Neural progenitor cell (in vitro differentiated cells): ENCODE measurements at regions not wholly inside any gene's neighbourhood (a gene's known extent, or its start where the extent isn't known, plus 50 kb on each side); places are given as distances from the start of the nearest gene placed in this dataset.
A peak's percentile ranks its signal among the peaks of the same experiment; 100 is the strongest.

ENCODE experiments used
- DNase-seq: peaks from one replicate; pipeline ENCODE4 v3.0.0-alpha.2; 2016; ENCODE audit warnings: low spot score
- H2AFZ ChIP-seq: fragments of 200-600 bp; sonication (generic); replicated peaks from 2 replicates; pipeline ENCODE4 v1.6.1; 2016; ENCODE audit warnings: antibody characterized with exemption
- H3F3A ChIP-seq: fragments of 200-600 bp; sonication (generic); 2 replicates; pipeline ENCODE4 v1.6.1; 2016; ENCODE audit warnings: antibody characterized with exemption, low read depth
- H3K27ac ChIP-seq: fragments of 200-600 bp; sonication (generic); 2 replicates; pipeline ENCODE4 v1.5.1; 2016; ENCODE audit warnings: mild to moderate bottlenecking
- H3K27me3 ChIP-seq: fragments of 200-600 bp; sonication (generic); 2 replicates; pipeline ENCODE4 v1.6.1; 2016; ENCODE audit warnings: mild to moderate bottlenecking, moderate library complexity
- H3K36me3 ChIP-seq: fragments of 200-600 bp; sonication (generic); 2 replicates; pipeline ENCODE4 v1.5.1; 2016
- H3K4me1 ChIP-seq: fragments of 200-600 bp; sonication (generic); 2 replicates; pipeline ENCODE4 v1.6.1; 2016; ENCODE audit warnings: mixed run types
- H3K4me2 ChIP-seq: fragments of 200-600 bp; sonication (generic); 2 replicates; pipeline ENCODE4 v1.6.1; 2016
- H3K4me3 ChIP-seq: fragments of 200-600 bp; sonication (generic); 2 replicates; pipeline ENCODE4 v1.5.1; 2016
- H3K79me2 ChIP-seq: fragments of 200-600 bp; sonication (generic); 2 replicates; pipeline ENCODE4 v1.6.1; 2016; ENCODE audit warnings: low read depth
- H3K9ac ChIP-seq: fragments of 200-600 bp; sonication (generic); 2 replicates; pipeline ENCODE4 v1.6.1; 2016
- H3K9me3 ChIP-seq: fragments of 200-600 bp; sonication (generic); 2 replicates; pipeline ENCODE4 v1.5.1; 2016; ENCODE audit warnings: low read depth
- H4K20me1 ChIP-seq: fragments of 200-600 bp; sonication (generic); 2 replicates; pipeline ENCODE4 v1.6.1; 2016; ENCODE audit warnings: low read depth
- H3K27ac Mint-ChIP-seq: 3 replicates; pipeline ENCODE4 v1.8.0; 2021; ENCODE audit warnings: mixed read lengths
- H3K27me3 Mint-ChIP-seq: 2 replicates; pipeline ENCODE4 v1.8.0; 2022; ENCODE audit warnings: low read depth, mild to moderate bottlenecking, inconsistent platforms, moderate library complexity, mixed read lengths; ENCODE audit not compliant: insufficient read depth
- H3K36me3 Mint-ChIP-seq: 3 replicates; pipeline ENCODE4 v1.8.0; 2021; ENCODE audit warnings: mixed read lengths
- H3K4me1 Mint-ChIP-seq: 3 replicates; pipeline ENCODE4 v1.8.0; 2021; ENCODE audit warnings: mixed read lengths
- H3K4me3 Mint-ChIP-seq: 3 replicates; pipeline ENCODE4 v1.8.0; 2021; ENCODE audit warnings: mild to moderate bottlenecking, moderate library complexity, mixed read lengths
- H3K9me3 Mint-ChIP-seq: 3 replicates; pipeline ENCODE4 v1.8.0; 2020; ENCODE audit warnings: mixed read lengths
- EZH2 ChIP-seq: fragments of 200-600 bp; sonication (generic); IDR thresholded peaks from 2 replicates; pipeline ENCODE4 v1.6.1; 2017; ENCODE audit warnings: antibody characterized with exemption, mild to moderate bottlenecking, moderate library complexity
- EZH2phosphoT487 ChIP-seq: fragments of 200-600 bp; sonication (generic); IDR thresholded peaks from 2 replicates; pipeline ENCODE4 v1.6.1; 2017; ENCODE audit warnings: antibody characterized with exemption
- TF ChIP-seq, protein P1 (sequence below): fragments of 200-600 bp; sonication (generic); IDR thresholded peaks from 2 replicates; pipeline ENCODE4 v1.5.1; 2017; ENCODE audit warnings: antibody characterized with exemption, mild to moderate bottlenecking

DNA sequence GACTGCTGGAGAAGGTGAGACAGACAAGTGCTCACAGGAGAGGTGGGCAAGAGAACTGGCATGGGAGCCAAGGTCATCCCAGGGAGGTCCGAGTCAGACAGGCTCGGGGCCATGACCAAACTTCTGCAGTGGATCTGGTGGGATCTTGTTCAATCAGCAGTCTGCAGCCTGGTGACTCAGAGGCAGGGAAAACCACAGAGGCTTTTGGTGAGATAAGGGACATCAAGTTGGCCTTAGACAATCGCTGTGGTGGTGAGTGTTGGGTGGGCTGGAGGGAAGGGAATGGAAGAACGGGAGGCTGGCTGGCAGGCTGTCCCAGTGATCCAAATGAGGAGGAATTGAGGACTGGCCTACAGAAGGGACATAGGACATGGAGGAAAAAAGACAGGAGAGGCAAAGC, 123.8 kb downstream of the TMEM174 start:
- Mint-ChIP-seq H3K36me3 (no peaks in the 10 kb centered on the region), H3K4me1 (peaks cover 22% of the 10 kb centered on the region), H3K27ac (no peak overlapping the region), H3K27me3 (peaks cover 58% of the 10 kb centered on the region), H3K4me3 (no peak overlapping the region), H3K9me3 (peaks cover 3% of the 10 kb centered on the region)
- H3K4me2 ChIP-seq: no peak overlapping the region
- H3F3A ChIP-seq: peaks cover 20% of the 10 kb centered on the region
- no peak overlapping the region for H3K4me3 ChIP-seq
- H3K4me1 ChIP-seq: peaks cover 33% of the 10 kb centered on the region
- no peak overlapping the region for H2AFZ ChIP-seq
- peaks cover 99% of the 10 kb centered on the region for H3K27me3 ChIP-seq
- no peaks in the 10 kb centered on the region for H3K9me3 ChIP-seq
- DNase-seq: no peak
- TF ChIP-seq, protein P1, sequence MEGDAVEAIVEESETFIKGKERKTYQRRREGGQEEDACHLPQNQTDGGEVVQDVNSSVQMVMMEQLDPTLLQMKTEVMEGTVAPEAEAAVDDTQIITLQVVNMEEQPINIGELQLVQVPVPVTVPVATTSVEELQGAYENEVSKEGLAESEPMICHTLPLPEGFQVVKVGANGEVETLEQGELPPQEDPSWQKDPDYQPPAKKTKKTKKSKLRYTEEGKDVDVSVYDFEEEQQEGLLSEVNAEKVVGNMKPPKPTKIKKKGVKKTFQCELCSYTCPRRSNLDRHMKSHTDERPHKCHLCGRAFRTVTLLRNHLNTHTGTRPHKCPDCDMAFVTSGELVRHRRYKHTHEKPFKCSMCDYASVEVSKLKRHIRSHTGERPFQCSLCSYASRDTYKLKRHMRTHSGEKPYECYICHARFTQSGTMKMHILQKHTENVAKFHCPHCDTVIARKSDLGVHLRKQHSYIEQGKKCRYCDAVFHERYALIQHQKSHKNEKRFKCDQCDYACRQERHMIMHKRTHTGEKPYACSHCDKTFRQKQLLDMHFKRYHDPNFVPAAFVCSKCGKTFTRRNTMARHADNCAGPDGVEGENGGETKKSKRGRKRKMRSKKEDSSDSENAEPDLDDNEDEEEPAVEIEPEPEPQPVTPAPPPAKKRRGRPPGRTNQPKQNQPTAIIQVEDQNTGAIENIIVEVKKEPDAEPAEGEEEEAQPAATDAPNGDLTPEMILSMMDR: no peak
- no peak overlapping the region for H3K9ac ChIP-seq
- H4K20me1 ChIP-seq: peaks cover 53% of the 10 kb centered on the region
- no peaks in the 10 kb centered on the region for H3K36me3 ChIP-seq
- no peaks in the 10 kb centered on the region for H3K79me2 ChIP-seq
- no peak overlapping the region for H3K27ac ChIP-seq

DNA sequence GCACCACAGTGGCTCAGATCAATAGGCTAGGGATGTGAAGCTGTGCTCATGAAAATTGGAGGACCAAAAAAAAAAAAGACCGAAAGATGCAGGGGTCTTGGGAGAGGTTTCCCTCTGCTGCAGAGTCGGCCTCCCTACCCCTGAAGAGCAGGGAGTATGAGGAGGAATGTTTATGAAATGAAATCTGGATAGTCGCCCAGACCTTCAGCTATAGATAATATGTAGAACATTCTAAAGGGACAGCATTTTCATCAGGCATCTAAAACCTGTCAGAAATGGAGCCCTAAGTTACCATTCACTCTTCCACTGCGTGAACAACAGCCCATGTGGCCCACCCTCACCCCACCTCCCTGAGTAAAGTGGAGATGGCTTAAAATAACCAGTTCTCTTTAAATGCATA, 122.9 kb downstream of the TMEM174 start:
- H3K4me3 Mint-ChIP-seq: no peak overlapping the region
- Histone ChIP-seq H3K4me2 (no peak overlapping the region), H3K27me3 (peaks cover 94% of the 10 kb centered on the region), H3K27ac (no peak overlapping the region), H2AFZ (no peak overlapping the region), H3K4me1 (peaks cover 29% of the 10 kb centered on the region), H3K79me2 (no peaks in the 10 kb centered on the region), H4K20me1 (peaks cover 45% of the 10 kb centered on the region), H3K36me3 (no peaks in the 10 kb centered on the region), H3F3A (peaks cover 19% of the 10 kb centered on the region), H3K4me3 (no peak overlapping the region), H3K9me3 (no peaks in the 10 kb centered on the region), H3K9ac (no peak overlapping the region)
- peaks cover 3% of the 10 kb centered on the region for H3K9me3 Mint-ChIP-seq
- peaks cover 22% of the 10 kb centered on the region for H3K4me1 Mint-ChIP-seq
- H3K36me3 Mint-ChIP-seq: no peaks in the 10 kb centered on the region
- no peak for DNase-seq
- peaks cover 49% of the 10 kb centered on the region for H3K27me3 Mint-ChIP-seq
- no peak for TF ChIP-seq EZH2phosphoT487
- TF ChIP-seq, protein P1: no peak
- TF ChIP-seq EZH2: no peak
- H3K27ac Mint-ChIP-seq: no peak overlapping the region

DNA sequence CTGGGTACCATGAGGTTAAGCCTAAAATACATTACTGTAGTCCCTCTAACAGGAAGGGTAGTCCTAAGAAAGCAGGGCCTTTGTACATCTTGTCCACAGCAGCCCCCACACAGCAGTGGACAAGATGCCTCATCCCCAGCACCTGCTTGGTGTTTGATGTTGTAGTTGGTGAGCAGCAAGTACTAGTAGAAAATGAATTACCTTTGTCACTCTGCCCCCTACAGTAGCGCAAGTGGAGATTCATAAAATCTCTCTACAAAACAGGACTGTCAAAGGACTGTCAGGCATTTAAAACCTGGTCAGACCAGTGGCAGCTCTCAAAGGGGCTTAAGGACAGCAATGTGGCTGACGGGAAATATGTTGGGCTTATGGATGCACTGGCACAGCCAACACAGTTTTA, 122.5 kb downstream of the TMEM174 start:
- Mint-ChIP-seq H3K4me1 (peaks cover 18% of the 10 kb centered on the region), H3K4me3 (no peak overlapping the region), H3K9me3 (peaks cover 3% of the 10 kb centered on the region), H3K36me3 (no peaks in the 10 kb centered on the region), H3K27ac (no peak overlapping the region), H3K27me3 (peaks cover 44% of the 10 kb centered on the region)
- peak; percentile 39 for DNase-seq
- Histone ChIP-seq H3K79me2 (no peaks in the 10 kb centered on the region), H3K36me3 (no peaks in the 10 kb centered on the region), H2AFZ (no peak overlapping the region), H3K4me2 (no peak overlapping the region), H3K4me1 (peaks cover 24% of the 10 kb centered on the region), H3K9me3 (no peaks in the 10 kb centered on the region), H3K4me3 (no peak overlapping the region), H3K9ac (no peak overlapping the region), H3K27ac (no peak overlapping the region), H3K27me3 (peaks cover 94% of the 10 kb centered on the region), H3F3A (peaks cover 14% of the 10 kb centered on the region), H4K20me1 (peaks cover 40% of the 10 kb centered on the region)
- no peak for TF ChIP-seq EZH2phosphoT487
- TF ChIP-seq, protein P1: peak; percentile 35
